Thyroid gland (tissue), 4 donors: ENCODE measurements at regions not wholly inside any gene's neighbourhood (a gene's known extent, or its start where the extent isn't known, plus 50 kb on each side); places are given as distances from the start of the nearest gene placed in this dataset.

Experiments
- DNase-seq, 2 donors: peaks; one replicate each; pipeline ENCODE4 v3.0.0-alpha.2; 2019
- H3K27ac ChIP-seq, 3 donors: fragments of 200-600 bp; sonication (generic); 1 replicate in 2 of 3; 2 replicates in 1 of 3; pipeline ENCODE4 v1.5.1; 2016 to 2019; ENCODE audit warnings: mild to moderate bottlenecking in 1 of 3, moderate library complexity in 1 of 3
- H3K27me3 ChIP-seq: fragments of 200-600 bp; sonication (generic); one replicate; pipeline ENCODE4 v1.5.1; 2019
- H3K36me3 ChIP-seq, 2 donors: fragments of 200-600 bp; sonication (generic); one replicate each; pipeline ENCODE4 v1.5.1; 2016 to 2019
- H3K4me1 ChIP-seq, 2 donors: fragments of 200-600 bp; sonication (generic); one replicate each; pipeline ENCODE4 v1.5.1; 2017 to 2019
- H3K4me3 ChIP-seq, 3 donors: fragments of 200-600 bp; sonication (generic); replicated peaks in 1 of 3; 1 replicate in 2 of 3; 2 replicates in 1 of 3; pipeline ENCODE4 v1.5.1; 2016; ENCODE audit warnings: mild to moderate bottlenecking in 1 of 3
- H3K9me3 ChIP-seq: fragments of 200-600 bp; sonication (generic); one replicate; pipeline ENCODE4 v1.5.1; 2017
- POLR2A ChIP-seq, 2 donors: fragments of 450-650 bp; IDR thresholded peaks; one replicate each; pipeline ENCODE4 v1.6.1; 2017; ENCODE audit warnings: antibody characterized with exemption in 2 of 2, mild to moderate bottlenecking in 2 of 2, moderate library complexity in 1 of 2
- WGBS, 2 donors: methylation state at CpG; one replicate each; pipeline ENCODE4 v1.1.5; 2017; 5-methylcytosine and 5-hydroxymethylcytosine counted together
- intact Hi-C: fragments of 100-400 bp; cut with DNase I; formaldehyde crosslinking; loops from one replicate; pipeline ENCODE4 v1.15.1; 2023
- TF ChIP-seq, protein P1 (sequence below), 6 experiments: fragments of 200-600 bp in 3 of 6; fragments of 450-650 bp in 3 of 6; sonication (generic) in 3 of 6; IDR thresholded peaks; one replicate each; pipeline ENCODE4 v1.5.1; 2016 to 2019; ENCODE audit warnings: antibody characterized with exemption in 6 of 6, mild to moderate bottlenecking in 2 of 6, inconsistent platforms in 1 of 6, moderate library complexity in 1 of 6

DNA sequence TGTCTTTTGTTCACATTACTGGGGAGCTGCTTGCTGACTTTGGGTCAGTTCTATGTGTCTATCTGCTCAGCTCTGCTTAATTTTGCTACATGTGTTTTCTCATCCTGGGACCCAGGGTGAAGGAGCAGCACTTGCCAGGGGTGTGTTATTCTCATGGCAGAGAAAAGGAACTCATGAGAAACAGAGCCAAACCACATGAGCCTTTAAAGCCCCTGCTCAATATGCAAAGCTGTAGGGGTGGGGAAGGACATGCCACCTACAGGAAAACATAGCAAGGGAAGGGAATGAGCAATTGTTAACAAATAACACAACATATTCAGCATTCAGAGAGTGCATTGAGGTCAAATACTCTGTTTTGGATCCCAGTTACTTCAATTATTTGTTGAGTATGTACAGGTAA lies 290.9 kb downstream of the CDK5RAP2 start:
- TF ChIP-seq, protein P1, sequence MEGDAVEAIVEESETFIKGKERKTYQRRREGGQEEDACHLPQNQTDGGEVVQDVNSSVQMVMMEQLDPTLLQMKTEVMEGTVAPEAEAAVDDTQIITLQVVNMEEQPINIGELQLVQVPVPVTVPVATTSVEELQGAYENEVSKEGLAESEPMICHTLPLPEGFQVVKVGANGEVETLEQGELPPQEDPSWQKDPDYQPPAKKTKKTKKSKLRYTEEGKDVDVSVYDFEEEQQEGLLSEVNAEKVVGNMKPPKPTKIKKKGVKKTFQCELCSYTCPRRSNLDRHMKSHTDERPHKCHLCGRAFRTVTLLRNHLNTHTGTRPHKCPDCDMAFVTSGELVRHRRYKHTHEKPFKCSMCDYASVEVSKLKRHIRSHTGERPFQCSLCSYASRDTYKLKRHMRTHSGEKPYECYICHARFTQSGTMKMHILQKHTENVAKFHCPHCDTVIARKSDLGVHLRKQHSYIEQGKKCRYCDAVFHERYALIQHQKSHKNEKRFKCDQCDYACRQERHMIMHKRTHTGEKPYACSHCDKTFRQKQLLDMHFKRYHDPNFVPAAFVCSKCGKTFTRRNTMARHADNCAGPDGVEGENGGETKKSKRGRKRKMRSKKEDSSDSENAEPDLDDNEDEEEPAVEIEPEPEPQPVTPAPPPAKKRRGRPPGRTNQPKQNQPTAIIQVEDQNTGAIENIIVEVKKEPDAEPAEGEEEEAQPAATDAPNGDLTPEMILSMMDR (IDR thresholded peaks at IDR 0.05) = no peak
- no peak for TF ChIP-seq POLR2A (IDR thresholded peaks at IDR 0.05)
- Histone ChIP-seq H3K4me1 (no peaks in the 10 kb centered on the region), H3K36me3 (no peaks in the 10 kb centered on the region), H3K27me3 (no peaks in the 10 kb centered on the region), H3K9me3 (no peaks in the 10 kb centered on the region), H3K27ac (no peak overlapping the region), H3K4me3 (no peak overlapping the region)
- intact Hi-C loops = no loop called here
- DNase-seq = no peak

DNA sequence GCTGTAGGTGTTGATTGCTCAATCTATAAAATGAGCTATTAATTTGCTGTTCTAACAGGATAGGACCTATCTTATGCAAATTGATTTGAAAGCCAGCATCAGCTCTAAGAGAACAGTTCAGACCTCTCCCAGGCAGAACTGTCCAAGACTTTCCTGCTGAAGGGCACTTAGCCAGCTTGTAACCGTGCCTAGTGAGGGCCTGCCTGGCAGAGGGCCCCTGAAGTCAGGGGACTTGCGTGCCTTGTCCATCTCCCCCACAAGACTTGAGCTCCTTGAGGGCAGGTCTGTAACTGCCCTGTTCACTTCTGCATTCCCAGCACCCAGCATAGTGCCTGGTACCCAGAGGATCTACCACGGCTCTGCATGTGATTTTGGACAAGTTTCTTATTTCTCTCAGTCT lies 293.4 kb downstream of the CDK5RAP2 start:
- Histone ChIP-seq H3K9me3 (no peaks in the 10 kb centered on the region), H3K36me3 (no peaks in the 10 kb centered on the region), H3K27me3 (no peaks in the 10 kb centered on the region), H3K4me3 (no peak overlapping the region), H3K4me1 (no peaks in the 10 kb centered on the region), H3K27ac (no peak overlapping the region)
- no peak for TF ChIP-seq POLR2A (IDR thresholded peaks at IDR 0.05)
- TF ChIP-seq, protein P1 (IDR thresholded peaks at IDR 0.05) = no peak
- no peak for DNase-seq
- 63 to 76% methylated on average over 3 of the region's 3 CpGs for WGBS, 2 donors
- intact Hi-C loops = no loop called here

DNA sequence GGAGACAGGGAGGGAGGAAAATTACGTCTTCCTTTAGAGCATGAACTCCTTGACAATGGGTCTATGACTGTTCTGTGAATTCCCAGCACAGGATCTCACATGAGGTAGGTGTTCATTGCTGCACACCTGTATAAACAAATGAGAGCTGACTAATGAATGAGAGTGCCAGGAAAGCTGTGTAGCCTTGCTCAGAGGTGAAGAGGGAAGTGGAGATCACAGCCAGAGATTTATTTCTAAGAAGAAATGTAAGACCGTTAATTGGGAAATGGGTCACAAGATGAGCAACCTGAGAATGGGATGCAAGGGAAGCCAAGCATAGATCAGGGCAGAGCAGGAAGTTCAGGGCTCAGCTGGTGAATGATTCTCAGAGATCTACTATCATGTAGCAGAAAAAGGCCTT lies 295.1 kb downstream of the CDK5RAP2 start:
- TF ChIP-seq, protein P1 (IDR thresholded peaks at IDR 0.05) = no peak
- TF ChIP-seq POLR2A (IDR thresholded peaks at IDR 0.05) = no peak
- H3K36me3 ChIP-seq = no peaks in the 10 kb centered on the region
- no peak for DNase-seq
- intact Hi-C loops = no loop called here
- H3K4me1 ChIP-seq = no peaks in the 10 kb centered on the region
- H3K27me3 ChIP-seq = no peaks in the 10 kb centered on the region
- H3K4me3 ChIP-seq = no peak overlapping the region
- H3K27ac ChIP-seq = no peak overlapping the region
- WGBS, 2 donors = 67 to 76% methylated on average over 2 of the region's 2 CpGs
- no peaks in the 10 kb centered on the region for H3K9me3 ChIP-seq

DNA sequence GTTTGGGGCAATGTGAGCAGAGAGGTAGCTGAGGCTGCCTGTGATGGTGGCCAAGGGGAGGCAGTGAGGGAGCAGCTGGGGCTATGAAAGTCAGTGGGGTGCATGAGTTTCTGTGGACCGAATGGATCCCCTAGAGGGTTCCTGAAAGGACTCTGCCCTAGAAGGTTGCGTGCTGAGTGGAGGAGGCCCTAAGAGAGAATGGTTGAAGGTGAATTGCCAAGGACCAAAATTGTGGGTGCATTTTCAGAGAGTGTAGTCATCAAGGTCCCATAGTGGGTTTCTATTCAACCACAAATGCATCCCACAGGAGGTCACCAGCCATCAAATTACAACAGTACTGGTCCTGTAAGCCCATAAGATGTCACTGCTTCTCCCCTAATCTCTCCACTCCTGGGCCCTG lies 298.3 kb downstream of the CDK5RAP2 start:
- no peaks in the 10 kb centered on the region for H3K4me1 ChIP-seq
- no peak overlapping the region for H3K27ac ChIP-seq
- TF ChIP-seq, protein P1 (IDR thresholded peaks at IDR 0.05) = no peak
- TF ChIP-seq POLR2A (IDR thresholded peaks at IDR 0.05) = no peak
- H3K27me3 ChIP-seq = no peaks in the 10 kb centered on the region
- no peaks in the 10 kb centered on the region for H3K36me3 ChIP-seq
- intact Hi-C loops = no loop called here
- H3K4me3 ChIP-seq = no peak overlapping the region
- 87 to 93% methylated on average over 2 of the region's 2 CpGs for WGBS, 2 donors
- DNase-seq = no peak
- no peaks in the 10 kb centered on the region for H3K9me3 ChIP-seq

DNA sequence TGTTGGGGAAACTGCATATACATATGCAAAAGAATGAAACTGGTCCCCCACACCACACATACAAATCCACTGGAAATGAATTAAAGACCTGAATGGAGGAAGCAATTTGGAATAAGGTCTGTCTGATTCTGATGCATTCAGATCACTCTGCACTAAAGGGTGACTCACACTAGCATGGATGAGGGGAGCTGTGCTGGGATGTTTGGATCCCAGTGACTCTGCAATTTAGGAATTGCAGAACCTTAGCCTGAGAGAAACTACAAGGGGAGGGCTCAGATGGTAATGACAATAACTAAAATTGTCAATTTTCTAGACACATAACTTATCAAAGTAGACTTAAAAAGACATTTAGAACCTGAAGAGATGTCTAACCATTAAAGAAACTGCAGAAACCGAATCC lies 312.0 kb downstream of the CDK5RAP2 start:
- no peaks in the 10 kb centered on the region for H3K9me3 ChIP-seq
- no peaks in the 10 kb centered on the region for H3K4me1 ChIP-seq
- TF ChIP-seq, protein P1 (IDR thresholded peaks at IDR 0.05) = no peak
- no peak for TF ChIP-seq POLR2A (IDR thresholded peaks at IDR 0.05)
- no peaks in the 10 kb centered on the region for H3K36me3 ChIP-seq
- DNase-seq = no peak
- WGBS, 2 donors = 82 to 93% methylated on average over 1 of the region's 1 CpG
- intact Hi-C loops = no loop called here
- H3K27ac ChIP-seq = no peak overlapping the region
- no peaks in the 10 kb centered on the region for H3K27me3 ChIP-seq
- no peak overlapping the region for H3K4me3 ChIP-seq
